Epithelial cell of esophagus (primary cell): ENCODE measurements at regions not wholly inside any gene's neighbourhood (a gene's known extent, or its start where the extent isn't known, plus 50 kb on each side); places are given as distances from the start of the nearest gene placed in this dataset.

Source experiments
- DNase-seq: peaks from one replicate; pipeline ENCODE4 v3.0.0; 2010; ENCODE audit warnings: low read depth
- H3K4me3 ChIP-seq: 2 replicates; pipeline ENCODE4 v1.5.1; 2011; ENCODE audit warnings: mild to moderate bottlenecking, low read length, control low read depth
- CTCF ChIP-seq: IDR thresholded peaks from 2 replicates; pipeline ENCODE4 v1.5.1; 2011; ENCODE audit warnings: low read depth, mild to moderate bottlenecking, low read length, control low read depth, inconsistent platforms; ENCODE audit not compliant: insufficient read depth; ENCODE audit errors: missing control alignments

- no peak overlapping the region for H3K4me3 ChIP-seq
- DNase-seq = no peak
- TF ChIP-seq CTCF = no peak
Observed at GRCh38 chr9:87322840-87323635, 174.6 kb upstream of the DAPK1 start.

- DNase-seq = no peak
- no peak for TF ChIP-seq CTCF
- no peak overlapping the region for H3K4me3 ChIP-seq
Observed at GRCh38 chr9:87323928-87324327, 173.7 kb upstream of the DAPK1 start.

- peak; percentile 62 for DNase-seq
- no peak overlapping the region for H3K4me3 ChIP-seq
- peak; percentile 69 for TF ChIP-seq CTCF
Observed at GRCh38 chr9:87324613-87325194, 173.0 kb upstream of the DAPK1 start.

GRCh38 chr9:87327575-87328125, 170.0 kb upstream of the DAPK1 start:
- H3K4me3 ChIP-seq = no peak overlapping the region
- peak; percentile 80 for DNase-seq
- TF ChIP-seq CTCF = no peak

GRCh38 chr9:87333802-87334201, 163.9 kb upstream of the DAPK1 start:
- TF ChIP-seq CTCF = no peak

GRCh38 chr9:87334366-87334765, 163.3 kb upstream of the DAPK1 start:
- TF ChIP-seq CTCF = no peak
- H3K4me3 ChIP-seq = no peak overlapping the region
- no peak for DNase-seq

More at GRCh38 chr9:87333802-87334201, 163.9 kb upstream of the DAPK1 start:
- DNase-seq = peak; percentile 11
- H3K4me3 ChIP-seq = no peak overlapping the region
